ENCODE measurements at regions not wholly inside any gene's neighbourhood (a gene's known extent, or its start where the extent isn't known, plus 50 kb on each side); places are given as distances from the start of the nearest gene placed in this dataset.

GRCh38 chr14:101123618-101124510 lies 220.3 kb upstream of the RTL1 start:
- DNase-seq = no peak

- no peak for DNase-seq
Measured at GRCh38 chr14:101124815-101125214, 221.3 kb upstream of the RTL1 start.

DNA sequence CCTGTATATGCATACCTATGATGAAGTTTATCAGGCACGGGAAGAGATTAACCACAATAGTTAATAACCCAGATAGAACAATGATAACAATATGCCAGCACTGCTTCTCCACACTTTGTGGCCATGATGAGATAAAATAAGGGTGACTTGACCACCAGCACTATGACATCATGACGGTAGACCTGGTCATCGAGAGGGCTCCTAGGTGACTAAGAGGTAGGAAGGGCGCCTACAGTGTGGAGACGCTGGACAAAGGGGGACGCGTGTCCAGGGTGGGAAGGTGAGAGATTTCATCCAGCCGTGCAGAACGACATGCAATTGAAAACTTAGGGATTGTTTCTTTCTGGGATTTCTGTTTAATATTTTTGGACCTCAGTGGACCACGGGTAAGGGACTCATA lies 221.8 kb upstream of the RTL1 start:
- DNase-seq = no peak

- no peak for DNase-seq
Measured at GRCh38 chr14:101125719-101126651, 222.5 kb upstream of the RTL1 start.

DNA sequence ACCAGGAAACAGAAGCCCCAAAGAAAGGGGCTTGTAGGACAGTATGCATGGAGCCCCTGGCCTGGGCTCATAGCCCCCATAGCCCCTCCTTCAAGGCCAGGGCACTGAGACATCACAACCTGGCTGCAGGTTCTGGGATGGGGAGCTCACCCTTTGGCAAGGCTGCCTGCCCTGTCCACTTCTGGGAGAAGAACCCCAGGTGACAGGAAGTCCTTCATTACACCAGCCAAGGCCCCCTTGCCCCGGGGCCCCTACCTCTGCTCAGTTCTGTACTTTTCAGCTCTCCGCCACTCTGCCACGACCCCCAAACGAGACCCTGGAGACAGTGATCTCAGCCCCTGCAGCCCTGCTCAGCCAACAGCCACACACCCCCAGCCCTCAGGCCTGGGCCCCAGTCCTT lies 223.2 kb upstream of the RTL1 start:
- no peak for DNase-seq

GRCh38 chr14:101127224-101127623 lies 223.7 kb upstream of the RTL1 start:
- no peak for DNase-seq

GRCh38 chr14:101128478-101129321 lies 225.2 kb upstream of the RTL1 start:
- DNase-seq = no peak

DNA sequence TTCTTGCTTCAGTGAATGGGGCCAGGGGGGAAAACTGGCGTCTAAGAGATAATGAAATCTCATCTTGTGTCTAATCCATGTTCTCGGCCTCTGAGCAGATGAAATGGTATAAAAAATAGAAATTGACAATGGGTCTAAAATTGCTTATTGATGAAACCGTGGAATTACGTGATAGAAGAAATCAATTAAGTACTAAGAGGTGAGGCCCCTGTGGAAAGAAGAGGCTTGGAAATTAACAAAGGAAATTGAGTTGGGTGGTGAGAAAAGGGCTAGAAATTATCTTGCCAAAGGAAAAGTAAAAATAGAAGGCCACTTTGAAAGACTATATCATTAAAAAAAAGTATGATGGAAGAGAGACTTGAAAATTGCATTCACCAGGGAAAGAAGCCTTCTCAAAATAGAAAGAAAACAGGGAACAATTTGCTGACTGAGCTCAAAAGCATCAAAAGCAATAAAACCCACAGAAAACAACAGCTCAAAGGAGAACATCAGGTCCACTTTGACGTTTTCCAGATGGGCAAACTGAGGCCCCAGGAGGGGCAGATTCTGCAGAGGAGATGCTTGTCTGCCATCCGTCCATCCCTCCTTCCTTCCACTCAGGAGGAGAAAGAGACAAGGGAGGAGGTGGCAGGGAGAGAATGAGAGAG lies 226.1 kb upstream of the RTL1 start:
- DNase-seq = no peak

DNA sequence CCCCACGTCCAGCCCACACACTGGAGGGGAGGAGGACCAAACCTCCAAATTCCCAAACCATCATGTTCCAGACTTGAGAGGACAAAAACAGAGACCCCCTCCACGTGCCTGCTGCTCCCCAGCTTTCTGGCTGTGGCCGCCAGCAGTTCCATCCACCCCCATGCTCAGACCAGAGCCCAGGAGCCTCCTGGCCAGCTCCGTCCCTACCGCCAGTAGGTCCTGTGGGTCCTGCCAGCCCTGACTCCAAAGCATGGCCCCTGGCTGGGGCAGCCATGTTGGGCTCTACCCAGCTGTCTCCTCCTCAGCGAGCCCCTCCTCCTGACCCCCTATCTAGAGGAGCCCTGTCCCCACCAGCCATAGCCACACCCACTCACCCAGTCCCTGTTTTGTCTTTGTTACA lies 227.3 kb upstream of the RTL1 start:
- DNase-seq = no peak

DNA sequence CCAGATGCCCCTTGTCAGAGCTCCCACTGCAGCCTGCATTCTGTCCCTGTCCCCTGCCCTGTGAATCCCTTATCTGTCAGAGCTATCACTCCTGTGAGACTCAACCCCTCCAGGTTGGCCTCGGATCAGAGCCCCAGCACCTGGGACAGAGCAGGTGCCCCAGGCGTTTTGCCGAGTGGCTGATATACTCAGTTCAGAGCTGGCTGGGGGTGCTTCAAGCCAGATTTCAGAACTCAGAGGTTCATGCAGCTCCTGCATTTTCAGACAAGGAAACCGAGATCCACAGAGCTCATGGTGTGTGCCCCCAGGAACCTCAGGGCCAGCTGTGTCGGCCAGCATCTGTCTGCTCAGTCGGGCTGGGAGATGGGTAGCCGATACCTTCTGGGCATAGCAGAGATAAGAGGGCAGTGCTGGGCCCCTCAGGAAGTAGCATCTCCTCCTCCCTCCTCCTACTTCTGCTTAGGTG lies 228.0 kb upstream of the RTL1 start:
- no peak for DNase-seq

DNA sequence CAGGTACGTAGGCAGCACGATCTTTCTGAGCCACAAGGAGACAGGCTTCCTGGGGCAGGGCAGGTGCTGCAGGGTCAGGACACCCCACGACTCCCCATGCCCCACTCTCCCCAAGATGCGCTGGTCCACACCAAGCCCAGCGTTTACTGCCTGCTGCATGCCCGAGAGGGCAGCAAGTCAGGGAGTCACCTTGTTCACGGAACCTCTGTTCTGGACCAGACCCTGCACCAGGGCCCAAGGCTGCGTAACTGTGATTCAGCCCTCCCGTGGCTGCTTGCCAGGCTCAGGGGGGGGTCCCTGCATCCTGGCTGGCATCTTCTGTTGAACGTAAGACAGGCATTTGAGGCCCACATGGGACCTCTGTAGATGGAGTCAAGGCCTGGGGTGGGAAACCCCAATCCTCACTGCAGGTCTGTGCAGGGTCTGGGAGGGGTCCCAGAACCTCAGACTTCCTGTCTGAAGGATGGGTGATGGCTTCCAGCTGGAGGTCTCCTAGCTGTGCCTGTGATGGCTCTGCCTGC lies 228.6 kb upstream of the RTL1 start:
- no peak for DNase-seq

- no peak for DNase-seq
Measured at GRCh38 chr14:101132588-101132987, 229.1 kb upstream of the RTL1 start.

DNA sequence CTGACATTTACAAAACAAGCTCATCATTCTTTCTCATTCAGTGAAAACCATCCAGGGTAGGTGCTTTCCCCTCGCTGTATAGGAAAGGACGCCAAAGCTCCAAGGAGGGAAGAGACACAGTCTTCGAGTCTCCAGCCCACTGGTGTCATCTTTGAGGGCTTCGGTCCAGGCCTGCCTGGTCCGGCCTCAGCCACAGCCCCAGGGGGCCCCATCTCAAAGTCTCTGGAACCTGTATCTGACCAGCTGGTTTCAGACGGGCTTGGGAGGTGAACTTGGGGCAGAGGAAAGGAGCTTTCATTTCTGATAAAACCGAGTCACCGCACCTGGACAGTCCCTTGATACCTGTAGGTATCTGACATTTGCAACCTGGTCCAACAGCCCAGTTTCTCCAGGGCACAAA lies 229.5 kb upstream of the RTL1 start:
- no peak for DNase-seq

DNA sequence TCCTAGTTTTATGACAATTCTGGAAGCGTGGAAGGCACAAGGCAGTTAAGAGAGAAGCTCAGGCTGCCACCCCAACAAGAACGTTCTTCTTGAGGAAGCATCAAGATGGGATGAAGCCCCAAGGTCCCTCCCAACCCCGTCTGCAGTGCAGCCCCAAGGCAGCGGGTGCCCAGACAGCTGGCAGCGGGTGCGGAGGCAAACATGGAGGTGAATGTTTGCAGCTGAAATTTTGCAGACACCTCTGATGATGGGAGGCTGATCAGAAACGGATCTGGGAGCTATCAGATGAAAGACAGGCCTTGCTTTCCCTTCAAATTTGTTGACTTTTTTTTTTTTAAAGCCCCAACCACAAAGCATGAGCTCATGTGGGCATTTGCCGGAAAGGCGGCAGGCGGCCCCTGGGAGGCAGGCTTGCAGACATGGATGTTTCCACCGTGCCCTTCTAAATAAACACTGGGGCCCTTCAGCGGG lies 230.7 kb upstream of the RTL1 start:
- DNase-seq = no peak

DNA sequence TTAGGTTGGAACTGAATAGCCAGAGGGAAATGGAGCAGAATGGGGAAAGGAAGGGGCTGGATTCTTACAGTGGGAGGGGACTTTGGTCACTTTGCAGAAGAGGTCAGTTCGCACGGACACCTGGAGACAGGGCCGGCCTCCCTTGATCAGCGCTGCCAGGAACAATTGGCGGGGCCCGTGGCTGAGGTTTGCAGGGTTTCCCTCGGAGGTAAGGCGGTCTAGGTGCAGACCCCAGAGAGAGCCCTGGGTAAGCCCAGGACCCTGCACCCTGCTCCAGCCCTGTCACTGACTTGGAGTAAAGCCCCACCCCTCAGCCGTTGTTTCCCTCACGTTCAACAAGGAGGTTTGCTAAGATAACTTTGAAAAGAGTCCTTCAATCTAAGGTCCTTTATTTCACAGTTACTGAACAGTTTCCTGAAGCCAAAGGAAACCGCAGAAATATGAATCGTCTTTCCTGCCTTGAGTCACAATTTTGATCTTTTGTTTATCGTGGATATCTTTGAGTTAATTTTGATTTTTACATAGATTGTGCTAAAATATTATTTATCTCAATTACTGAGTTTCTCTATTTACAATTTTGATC lies 231.4 kb upstream of the RTL1 start:
- no peak for DNase-seq

- no peak for DNase-seq
Measured at GRCh38 chr14:101135796-101136742, 232.5 kb upstream of the RTL1 start.

- DNase-seq = no peak
Measured at GRCh38 chr14:101137234-101137633, 233.7 kb upstream of the RTL1 start.

GRCh38 chr14:101147848-101148247 lies 244.3 kb upstream of the RTL1 start:
- no peak for DNase-seq

- no peak for DNase-seq
Measured at GRCh38 chr14:101150039-101150610, 246.6 kb upstream of the RTL1 start.
